GM12878 (cell line): ENCODE measurements at regions not wholly inside any gene's neighbourhood (a gene's known extent, or its start where the extent isn't known, plus 50 kb on each side); places are given as distances from the start of the nearest gene placed in this dataset.
"Not testable (repeated sequence)": the region's sequence is repeated elsewhere in the genome, so short reads cannot be mapped to it uniquely, and the experiment has no call there.

Experiments
- ATAC-seq: fragments of 200-7000 bp; cut with Tn5 transposase; 3 replicates; pipeline ENCODE4 v1.9.1; 2020; ENCODE audit warnings: mild to moderate bottlenecking, moderate library complexity
- BruUV-seq: library from RNA; stranded (reverse); fragments of 400-500 nt; replicated peaks from 2 replicates; lab custom pipeline; 2021; lab: Mats Ljungman, UMichigan
- CTCF ChIA-PET: fragments of 300-600 bp; sonication (Branson Sonifier 250); formaldehyde crosslinking; extraction: SDS; loops from one replicate; lab custom pipeline; 2021; ENCODE audit warnings: inconsistent platforms; lab: Yijun Ruan, JAX
- POLR2A ChIA-PET: fragments of 350-600 bp; formaldehyde crosslinking; extraction: SDS; loops from one replicate; lab custom pipeline; 2021; ENCODE audit warnings: inconsistent platforms; lab: Charles Lee
- RAD21 ChIA-PET: fragments of 300-600 bp; sonication (Branson Sonifier 250); formaldehyde crosslinking; loops from one replicate; lab custom pipeline; 2023; ENCODE audit warnings: antibody characterized with exemption; ENCODE audit not compliant: unreplicated experiment; lab: Charles Lee
- SMC1A ChIA-PET: fragments of 300-600 bp; sonication (Branson Sonifier 250); formaldehyde crosslinking; loops from one replicate; lab custom pipeline; 2023; ENCODE audit not compliant: unreplicated experiment, uncharacterized antibody; lab: Charles Lee
- DNase-seq: peaks from one replicate; pipeline ENCODE4 v3.0.0-alpha.2; 2011; ENCODE audit warnings: low read depth, low spot score
- FAIRE-seq: peaks from 3 replicates; lab custom pipeline; 2011; peaks lifted over from hg19 to GRCh38; lab: Jason Lieb, UNC
- H2AFZ ChIP-seq: 2 replicates; pipeline ENCODE4 v1.6.0; 2011; ENCODE audit warnings: low read depth, low read length, control low read depth; ENCODE audit not compliant: control insufficient read depth
- H3K27ac ChIP-seq: 2 replicates; pipeline ENCODE4 v1.5.1; 2011; ENCODE audit warnings: control low read depth; ENCODE audit not compliant: control insufficient read depth, insufficient read depth
- H3K27me3 ChIP-seq, 2 experiments: replicated peaks in 1 of 2; 2 replicates each; pipeline versions ENCODE4 v1.6.0 to v1.6.1; 2011; ENCODE audit warnings: low read length in 1 of 2; ENCODE audit not compliant: control insufficient read depth in 2 of 2, insufficient read depth in 2 of 2
- H3K36me3 ChIP-seq, 2 experiments: 2 replicates each; pipeline ENCODE4 v1.5.1; 2011; ENCODE audit warnings: low read length in 1 of 2; ENCODE audit not compliant: control insufficient read depth in 2 of 2, insufficient read depth in 2 of 2
- H3K4me1 ChIP-seq: 2 replicates; pipeline ENCODE4 v1.6.1; 2011; ENCODE audit warnings: mild to moderate bottlenecking, low read length, moderate library complexity, mixed read lengths; ENCODE audit not compliant: control insufficient read depth, insufficient read depth
- H3K4me2 ChIP-seq: 2 replicates; pipeline ENCODE4 v1.6.0; 2011; ENCODE audit warnings: control low read depth; ENCODE audit not compliant: control insufficient read depth, insufficient read depth
- H3K4me3 ChIP-seq: fragments of 200-600 bp; sonication (generic); 2 replicates; pipeline ENCODE4 v1.5.1; 2016
- H3K79me2 ChIP-seq: 2 replicates; pipeline ENCODE4 v1.6.0; 2011; ENCODE audit warnings: low read length; ENCODE audit not compliant: control insufficient read depth, insufficient read depth
- H3K9ac ChIP-seq: 2 replicates; pipeline ENCODE4 v1.8.0; 2011; ENCODE audit warnings: low read length, control low read depth, mixed read lengths; ENCODE audit not compliant: control insufficient read depth, insufficient read depth
- H3K9me3 ChIP-seq: replicated peaks from 3 replicates; pipeline ENCODE4 v1.5.1; 2011; ENCODE audit warnings: mild to moderate bottlenecking, low read length; ENCODE audit not compliant: control insufficient read depth, insufficient read depth
- H4K20me1 ChIP-seq: 2 replicates; pipeline ENCODE4 v1.6.0; 2011; ENCODE audit not compliant: control insufficient read depth, insufficient read depth
- BACH1 ChIP-seq: fragments of 450-650 bp; IDR thresholded peaks from 2 replicates; pipeline ENCODE4 v1.6.1; 2017; ENCODE audit warnings: mild to moderate bottlenecking, borderline replicate concordance
- NFYB ChIP-seq: IDR thresholded peaks from 2 replicates; pipeline ENCODE4 v1.6.1; 2011; ENCODE audit warnings: low read depth, mild to moderate bottlenecking, low read length, improper control_type of control experiment, moderate library complexity; ENCODE audit not compliant: insufficient read depth
- SMAD5 ChIP-seq: IDR thresholded peaks from 2 replicates; pipeline ENCODE4 v1.6.1; 2016; ENCODE audit warnings: antibody characterized with exemption, low read depth
- SRF ChIP-seq, 2 experiments: IDR thresholded peaks; 2 replicates each; pipeline ENCODE4 v1.6.1; 2011; ENCODE audit warnings: low read depth in 2 of 2, low read length in 2 of 2, mild to moderate bottlenecking in 1 of 2, moderate library complexity in 1 of 2
- TAF1 ChIP-seq: IDR thresholded peaks from 2 replicates; pipeline ENCODE4 v1.6.1; 2011; ENCODE audit warnings: mild to moderate bottlenecking, low read depth, low read length, borderline replicate concordance
- TCF7 ChIP-seq: IDR thresholded peaks from 2 replicates; pipeline ENCODE4 v1.6.1; 2014; ENCODE audit warnings: antibody characterized with exemption, borderline replicate concordance
- ZBED1 ChIP-seq: IDR thresholded peaks from 2 replicates; pipeline ENCODE4 v1.6.1; 2016; ENCODE audit warnings: borderline replicate concordance
- ZBTB11 ChIP-seq: fragments of 450-650 bp; formaldehyde crosslinking; IDR thresholded peaks from 2 replicates; pipeline ENCODE4 v1.5.0; 2022; ENCODE audit warnings: mild to moderate bottlenecking, missing genetic modification characterization
- ZNF687 ChIP-seq: fragments of 450-650 bp; IDR thresholded peaks from 2 replicates; pipeline ENCODE4 v1.6.1; 2017; ENCODE audit warnings: mild to moderate bottlenecking, moderate library complexity
- WGBS: methylation state at CpG from one replicate; pipeline ENCODE4 v1.1.6; 2016; ENCODE audit warnings: low lambda C conversion rate; ENCODE audit not compliant: insufficient replicate concordance, insufficient coverage; ENCODE audit errors: missing lambda C conversion rate; 5-methylcytosine and 5-hydroxymethylcytosine counted together
- in situ Hi-C: fragments of 300-500 bp; cut with MboI; formaldehyde crosslinking; loops from 9 replicates; pipeline ENCODE4 v1.14.3; 2018; ENCODE audit warnings: mixed read lengths
- intact Hi-C: fragments of 100-400 bp; cut with micrococcal nuclease; formaldehyde crosslinking; loops from one replicate; pipeline ENCODE4 v1.14.2; 2022; ENCODE audit not compliant: unreplicated experiment

- no peak for FAIRE-seq
- Histone ChIP-seq H2AFZ (no peak overlapping the region), H3K4me1 (no peaks in the 10 kb centered on the region)
- no TSS peak for BruUV-seq
- no peak for TF ChIP-seq SRF (IDR thresholded peaks at IDR 0.05; ENCODE audit: low read depth in 2 of 2, low read length in 2 of 2)
- no peak for TF ChIP-seq BACH1
- TF ChIP-seq ZBED1: no peak
- no peak for TF ChIP-seq SMAD5
- no peak for TF ChIP-seq ZBTB11 (CRISPR knock-in tag)
- TF ChIP-seq NFYB: no peak
- TF ChIP-seq TAF1: no peak
- no peak for TF ChIP-seq ZNF687
- no peak for TF ChIP-seq TCF7
- TF ChIP-seq, all 136 proteins: peak for 0
- no peak for ATAC-seq
- CTCF ChIA-PET: no interaction called here
- RAD21 ChIA-PET: no interaction called here
- POLR2A ChIA-PET: no interaction called here
- Histone ChIP-seq H4K20me1 (no peaks in the 10 kb centered on the region), H3K79me2 (no peaks in the 10 kb centered on the region), H3K4me2 (no peak overlapping the region), H3K9ac (no peak overlapping the region), H3K9me3 (no peaks in the 10 kb centered on the region), H3K36me3 (no peaks in the 10 kb centered on the region), H3K27ac (no peak overlapping the region), H3K4me3 (no peak overlapping the region), H3K27me3 (no peaks in the 10 kb centered on the region)
- DNase-seq: no peak
- 63% methylated on average over 3 of the region's 3 CpGs for WGBS
- SMC1A ChIA-PET: no interaction called here
- in situ Hi-C loops: no loop called here
- intact Hi-C loops: no loop called here
These were observed 526.8 kb upstream of the CCDC54 start for GRCh38 chr3:106850437-106850836.

GRCh38 chr3:106858321-106858720, 518.9 kb upstream of the CCDC54 start:
- FAIRE-seq, H3K36me3 ChIP-seq, SMC1A ChIA-PET, H3K4me3 ChIP-seq, POLR2A ChIA-PET, H2AFZ ChIP-seq, intact Hi-C loops, H3K4me1 ChIP-seq, H3K9ac ChIP-seq, in situ Hi-C loops, H4K20me1 ChIP-seq, H3K79me2 ChIP-seq, ATAC-seq, H3K4me2 ChIP-seq, DNase-seq, CTCF ChIA-PET, BruUV-seq, RAD21 ChIA-PET, H3K27me3 ChIP-seq, H3K27ac ChIP-seq, H3K9me3 ChIP-seq: not testable (repeated sequence)
- 27% methylated on average over 3 of the region's 3 CpGs for WGBS
